Lower leg skin (tissue), 4 donors: ENCODE measurements at regions not wholly inside any gene's neighbourhood (a gene's known extent, or its start where the extent isn't known, plus 50 kb on each side); places are given as distances from the start of the nearest gene placed in this dataset.

Source experiments
- DNase-seq, 2 donors: peaks; one replicate each; pipeline ENCODE4 v3.0.0-alpha.2; 2019; ENCODE audit warnings: low spot score in 2 of 2
- H3K4me3 ChIP-seq: fragments of 200-600 bp; sonication (generic); 2 replicates; pipeline ENCODE4 v1.5.1; 2017; ENCODE audit warnings: mild to moderate bottlenecking, low read depth; ENCODE audit not compliant: poor library complexity, severe bottlenecking
- POLR2A ChIP-seq, 2 donors: fragments of 450-650 bp; IDR thresholded peaks; one replicate each; pipeline ENCODE4 v1.6.1; 2016 to 2017; ENCODE audit warnings: antibody characterized with exemption in 2 of 2, mild to moderate bottlenecking in 1 of 2, moderate library complexity in 1 of 2
- WGBS, 2 donors: methylation state at CpG; one replicate each; pipeline ENCODE4 v1.1.5; 2018; 5-methylcytosine and 5-hydroxymethylcytosine counted together
- intact Hi-C: fragments of 100-400 bp; cut with DNase I; formaldehyde crosslinking; loops from one replicate; pipeline ENCODE4 v1.15.0; 2023; ENCODE audit warnings: low total_unique reads
- TF ChIP-seq, protein P1 (sequence below), 3 donors: fragments of 450-650 bp; IDR thresholded peaks; one replicate each; pipeline ENCODE4 v1.5.1; 2016; ENCODE audit warnings: antibody characterized with exemption in 3 of 3, mild to moderate bottlenecking in 3 of 3, moderate library complexity in 2 of 3

- H3K4me3 ChIP-seq, result no peak overlapping the region
- intact Hi-C loops, result no loop called here
- 90 to 92% methylated on average over 5 of the region's 5 CpGs for WGBS, 2 donors
- TF ChIP-seq, protein P1, sequence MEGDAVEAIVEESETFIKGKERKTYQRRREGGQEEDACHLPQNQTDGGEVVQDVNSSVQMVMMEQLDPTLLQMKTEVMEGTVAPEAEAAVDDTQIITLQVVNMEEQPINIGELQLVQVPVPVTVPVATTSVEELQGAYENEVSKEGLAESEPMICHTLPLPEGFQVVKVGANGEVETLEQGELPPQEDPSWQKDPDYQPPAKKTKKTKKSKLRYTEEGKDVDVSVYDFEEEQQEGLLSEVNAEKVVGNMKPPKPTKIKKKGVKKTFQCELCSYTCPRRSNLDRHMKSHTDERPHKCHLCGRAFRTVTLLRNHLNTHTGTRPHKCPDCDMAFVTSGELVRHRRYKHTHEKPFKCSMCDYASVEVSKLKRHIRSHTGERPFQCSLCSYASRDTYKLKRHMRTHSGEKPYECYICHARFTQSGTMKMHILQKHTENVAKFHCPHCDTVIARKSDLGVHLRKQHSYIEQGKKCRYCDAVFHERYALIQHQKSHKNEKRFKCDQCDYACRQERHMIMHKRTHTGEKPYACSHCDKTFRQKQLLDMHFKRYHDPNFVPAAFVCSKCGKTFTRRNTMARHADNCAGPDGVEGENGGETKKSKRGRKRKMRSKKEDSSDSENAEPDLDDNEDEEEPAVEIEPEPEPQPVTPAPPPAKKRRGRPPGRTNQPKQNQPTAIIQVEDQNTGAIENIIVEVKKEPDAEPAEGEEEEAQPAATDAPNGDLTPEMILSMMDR (IDR thresholded peaks at IDR 0.05), result no peak
- TF ChIP-seq POLR2A (IDR thresholded peaks at IDR 0.05), result no peak
- DNase-seq, result no peak
Observed at GRCh38 chr21:28865488-28866186, 127.0 kb downstream of the LTN1 start.

- DNase-seq, result no peak
- intact Hi-C loops, result no loop called here
- no peak for TF ChIP-seq POLR2A (IDR thresholded peaks at IDR 0.05)
- TF ChIP-seq, protein P1 (IDR thresholded peaks at IDR 0.05), result no peak
- H3K4me3 ChIP-seq, result no peak overlapping the region
- WGBS, 2 donors, result 80 to 84% methylated on average over 3 of the region's 3 CpGs
Observed at GRCh38 chr21:28858424-28858823, 134.3 kb downstream of the LTN1 start.

GRCh38 chr21:28857752-28858151, 134.9 kb downstream of the LTN1 start:
- 95 to 98% methylated on average over 2 of the region's 2 CpGs for whole genome bisulfite sequencing, 2 donors
- no peak overlapping the region for H3K4me3 ChIP-seq
- intact Hi-C loops, result no loop called here
- TF ChIP-seq, protein P1 (IDR thresholded peaks at IDR 0.05), result no peak
- TF ChIP-seq POLR2A (IDR thresholded peaks at IDR 0.05), result no peak
- DNase-seq, result no peak

DNA sequence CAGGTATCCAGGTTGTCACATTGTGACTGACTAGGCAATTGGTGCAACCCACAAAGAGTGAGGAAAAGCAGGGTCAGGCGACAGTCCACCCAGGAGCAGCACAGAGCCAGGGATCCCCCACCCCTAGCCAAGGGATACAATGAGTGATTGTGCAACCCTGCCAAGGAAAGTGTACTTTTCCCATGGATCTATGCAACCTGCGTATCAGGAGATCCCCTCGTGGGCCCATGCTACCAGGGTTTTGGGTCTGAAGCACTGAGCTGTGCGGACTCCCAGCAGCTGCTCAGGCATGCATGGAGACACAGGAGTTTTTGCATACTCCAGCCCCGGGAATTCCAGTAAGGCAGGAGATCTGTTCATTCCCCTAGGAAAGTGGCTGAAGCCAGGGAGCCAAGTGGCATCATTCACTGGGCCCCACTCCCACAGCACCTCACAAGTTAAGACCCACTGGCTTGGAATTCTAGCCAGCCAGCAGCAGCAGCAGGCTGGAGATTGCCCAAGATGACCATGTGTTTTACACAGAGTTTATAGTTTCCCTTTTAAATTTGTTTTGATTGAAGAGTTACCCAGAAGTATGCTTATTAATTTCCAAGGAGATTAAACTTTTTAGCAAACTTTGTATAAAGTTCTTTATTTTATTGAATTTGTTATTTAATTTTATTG, 136.0 kb downstream of the LTN1 start:
- no peak for TF ChIP-seq POLR2A (IDR thresholded peaks at IDR 0.05)
- TF ChIP-seq, protein P1 (IDR thresholded peaks at IDR 0.05), result no peak
- intact Hi-C loops, result no loop called here
- no peak overlapping the region for H3K4me3 ChIP-seq
- DNase-seq, result no peak
- 77 to 81% methylated on average over 5 of the region's 5 CpGs for WGBS, 2 donors

DNA sequence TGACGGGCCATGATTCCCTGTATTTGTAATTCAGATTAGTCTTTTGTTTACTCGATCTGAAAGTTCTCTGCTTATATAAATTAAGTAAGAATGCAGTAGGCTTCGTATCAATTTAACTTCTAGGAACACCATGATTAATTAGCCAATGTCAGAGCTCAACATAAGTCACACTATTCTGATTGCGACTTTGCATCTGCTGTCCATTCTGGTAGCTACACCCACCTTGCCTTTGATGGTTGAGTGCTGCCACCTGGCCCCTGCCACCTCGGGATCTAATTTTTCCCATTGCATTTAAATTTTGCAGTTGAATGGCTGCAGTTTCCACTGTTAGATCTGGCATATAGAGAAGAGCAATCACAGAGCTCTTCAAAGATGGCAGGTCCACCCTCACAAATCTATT, 140.0 kb downstream of the LTN1 start:
- 73 to 84% methylated on average over 5 of the region's 5 CpGs for WGBS, 2 donors
- no peak overlapping the region for H3K4me3 ChIP-seq
- TF ChIP-seq, protein P1 (IDR thresholded peaks at IDR 0.05), result no peak
- TF ChIP-seq POLR2A (IDR thresholded peaks at IDR 0.05), result no peak
- intact Hi-C loops, result no loop called here
- no peak for DNase-seq
